HL-60 (cell line): ENCODE measurements at regions not wholly inside any gene's neighbourhood (a gene's known extent, or its start where the extent isn't known, plus 50 kb on each side); places are given as distances from the start of the nearest gene placed in this dataset.

ENCODE experiments used
- DNase-seq, 2 experiments: peaks; one replicate each; pipeline ENCODE4 v3.0.0-alpha.2; 2010 to 2020; ENCODE audit warnings: low read depth in 1 of 2, low spot score in 1 of 2
- H3K27ac ChIP-seq: fragments of 250-450 bp; sonication (Bioruptor Pico); replicated peaks from 2 replicates; pipeline ENCODE4 v1.5.1; 2020; ENCODE audit warnings: mild to moderate bottlenecking, moderate library complexity
- H3K27me3 ChIP-seq: fragments of 250-450 bp; sonication (Bioruptor Pico); 2 replicates; pipeline ENCODE4 v1.5.1; 2021; ENCODE audit warnings: mild to moderate bottlenecking, moderate library complexity; ENCODE audit not compliant: insufficient read depth, poor library complexity, severe bottlenecking
- H3K4me3 ChIP-seq: replicated peaks from 2 replicates; pipeline ENCODE4 v1.5.1; 2011; ENCODE audit warnings: mild to moderate bottlenecking, control low read depth, low read length; ENCODE audit not compliant: insufficient read depth
- GABPA ChIP-seq: IDR thresholded peaks from 2 replicates; pipeline ENCODE4 v1.6.1; 2012; ENCODE audit warnings: low read depth
- POLR2AphosphoS5 ChIP-seq: IDR thresholded peaks from 2 replicates; pipeline ENCODE4 v1.6.1; 2012; ENCODE audit warnings: low read depth
- SPI1 ChIP-seq: IDR thresholded peaks from 2 replicates; pipeline ENCODE4 v1.6.1; 2012; ENCODE audit warnings: low read depth, mild to moderate bottlenecking, borderline replicate concordance
- TF ChIP-seq, protein P1 (sequence below): IDR thresholded peaks from 2 replicates; pipeline ENCODE4 v1.6.1; 2012; ENCODE audit warnings: low read depth; ENCODE audit not compliant: insufficient replicate concordance
- TF ChIP-seq, protein P2 (sequence below): IDR thresholded peaks from one replicate; pipeline ENCODE4 v1.5.1; 2011; ENCODE audit warnings: low read length, control low read depth, inconsistent platforms; ENCODE audit not compliant: insufficient read depth

DNA sequence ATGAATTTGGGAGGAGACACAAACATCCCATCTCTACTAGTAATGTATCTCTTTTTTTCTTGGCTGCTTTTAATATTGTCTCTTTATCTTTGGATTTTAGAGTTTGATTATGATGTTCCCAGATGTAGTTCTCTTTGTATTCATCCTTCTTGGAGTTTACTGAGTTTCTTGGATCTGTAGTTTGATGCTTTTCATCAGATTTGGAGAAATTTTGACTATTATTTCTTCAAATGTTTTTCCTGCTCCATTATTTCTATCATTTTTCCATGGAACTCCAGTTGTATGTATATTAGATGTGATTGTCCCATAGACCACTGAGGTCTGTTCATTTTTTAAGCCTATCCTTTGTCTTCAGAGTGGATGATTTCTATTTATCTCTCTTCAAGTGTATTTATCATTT lies 90.7 kb upstream of the ARHGAP5 start:
- Histone ChIP-seq H3K27ac (no peak overlapping the region), H3K27me3 (peaks cover 10% of the 10 kb centered on the region), H3K4me3 (no peak overlapping the region)
- no peak for DNase-seq
- TF ChIP-seq GABPA (no peak), SPI1 (no peak), POLR2AphosphoS5 (no peak)
- TF ChIP-seq, protein P1, sequence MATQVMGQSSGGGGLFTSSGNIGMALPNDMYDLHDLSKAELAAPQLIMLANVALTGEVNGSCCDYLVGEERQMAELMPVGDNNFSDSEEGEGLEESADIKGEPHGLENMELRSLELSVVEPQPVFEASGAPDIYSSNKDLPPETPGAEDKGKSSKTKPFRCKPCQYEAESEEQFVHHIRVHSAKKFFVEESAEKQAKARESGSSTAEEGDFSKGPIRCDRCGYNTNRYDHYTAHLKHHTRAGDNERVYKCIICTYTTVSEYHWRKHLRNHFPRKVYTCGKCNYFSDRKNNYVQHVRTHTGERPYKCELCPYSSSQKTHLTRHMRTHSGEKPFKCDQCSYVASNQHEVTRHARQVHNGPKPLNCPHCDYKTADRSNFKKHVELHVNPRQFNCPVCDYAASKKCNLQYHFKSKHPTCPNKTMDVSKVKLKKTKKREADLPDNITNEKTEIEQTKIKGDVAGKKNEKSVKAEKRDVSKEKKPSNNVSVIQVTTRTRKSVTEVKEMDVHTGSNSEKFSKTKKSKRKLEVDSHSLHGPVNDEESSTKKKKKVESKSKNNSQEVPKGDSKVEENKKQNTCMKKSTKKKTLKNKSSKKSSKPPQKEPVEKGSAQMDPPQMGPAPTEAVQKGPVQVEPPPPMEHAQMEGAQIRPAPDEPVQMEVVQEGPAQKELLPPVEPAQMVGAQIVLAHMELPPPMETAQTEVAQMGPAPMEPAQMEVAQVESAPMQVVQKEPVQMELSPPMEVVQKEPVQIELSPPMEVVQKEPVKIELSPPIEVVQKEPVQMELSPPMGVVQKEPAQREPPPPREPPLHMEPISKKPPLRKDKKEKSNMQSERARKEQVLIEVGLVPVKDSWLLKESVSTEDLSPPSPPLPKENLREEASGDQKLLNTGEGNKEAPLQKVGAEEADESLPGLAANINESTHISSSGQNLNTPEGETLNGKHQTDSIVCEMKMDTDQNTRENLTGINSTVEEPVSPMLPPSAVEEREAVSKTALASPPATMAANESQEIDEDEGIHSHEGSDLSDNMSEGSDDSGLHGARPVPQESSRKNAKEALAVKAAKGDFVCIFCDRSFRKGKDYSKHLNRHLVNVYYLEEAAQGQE = no peak
- TF ChIP-seq, protein P2, sequence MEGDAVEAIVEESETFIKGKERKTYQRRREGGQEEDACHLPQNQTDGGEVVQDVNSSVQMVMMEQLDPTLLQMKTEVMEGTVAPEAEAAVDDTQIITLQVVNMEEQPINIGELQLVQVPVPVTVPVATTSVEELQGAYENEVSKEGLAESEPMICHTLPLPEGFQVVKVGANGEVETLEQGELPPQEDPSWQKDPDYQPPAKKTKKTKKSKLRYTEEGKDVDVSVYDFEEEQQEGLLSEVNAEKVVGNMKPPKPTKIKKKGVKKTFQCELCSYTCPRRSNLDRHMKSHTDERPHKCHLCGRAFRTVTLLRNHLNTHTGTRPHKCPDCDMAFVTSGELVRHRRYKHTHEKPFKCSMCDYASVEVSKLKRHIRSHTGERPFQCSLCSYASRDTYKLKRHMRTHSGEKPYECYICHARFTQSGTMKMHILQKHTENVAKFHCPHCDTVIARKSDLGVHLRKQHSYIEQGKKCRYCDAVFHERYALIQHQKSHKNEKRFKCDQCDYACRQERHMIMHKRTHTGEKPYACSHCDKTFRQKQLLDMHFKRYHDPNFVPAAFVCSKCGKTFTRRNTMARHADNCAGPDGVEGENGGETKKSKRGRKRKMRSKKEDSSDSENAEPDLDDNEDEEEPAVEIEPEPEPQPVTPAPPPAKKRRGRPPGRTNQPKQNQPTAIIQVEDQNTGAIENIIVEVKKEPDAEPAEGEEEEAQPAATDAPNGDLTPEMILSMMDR = no peak

DNA sequence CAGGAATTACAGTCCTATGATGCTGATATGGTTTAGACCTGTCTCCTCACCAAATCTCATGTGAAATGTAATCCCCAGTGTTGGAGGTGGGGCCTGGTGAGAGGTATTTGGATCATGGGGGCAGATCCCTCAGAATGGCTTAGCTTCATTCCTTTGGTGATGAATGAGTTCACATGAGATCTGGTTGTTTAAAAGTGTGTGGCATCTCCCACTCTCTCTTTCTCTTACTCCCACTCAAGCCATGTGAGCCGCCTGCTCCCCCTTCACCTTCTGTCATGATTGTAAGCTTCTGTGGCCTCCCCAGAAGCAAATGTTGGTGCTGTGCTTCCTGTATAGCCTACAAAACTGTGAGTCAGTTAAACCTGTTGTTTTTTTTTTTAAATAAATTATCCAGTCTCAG lies 89.4 kb upstream of the ARHGAP5 start:
- no peak for DNase-seq
- TF ChIP-seq, protein P1 = no peak
- no peak for TF ChIP-seq GABPA
- TF ChIP-seq SPI1 = no peak
- TF ChIP-seq, protein P2 = no peak
- no peak for TF ChIP-seq POLR2AphosphoS5
- Histone ChIP-seq H3K27ac (no peak overlapping the region), H3K27me3 (peaks cover 10% of the 10 kb centered on the region), H3K4me3 (no peak overlapping the region)

DNA sequence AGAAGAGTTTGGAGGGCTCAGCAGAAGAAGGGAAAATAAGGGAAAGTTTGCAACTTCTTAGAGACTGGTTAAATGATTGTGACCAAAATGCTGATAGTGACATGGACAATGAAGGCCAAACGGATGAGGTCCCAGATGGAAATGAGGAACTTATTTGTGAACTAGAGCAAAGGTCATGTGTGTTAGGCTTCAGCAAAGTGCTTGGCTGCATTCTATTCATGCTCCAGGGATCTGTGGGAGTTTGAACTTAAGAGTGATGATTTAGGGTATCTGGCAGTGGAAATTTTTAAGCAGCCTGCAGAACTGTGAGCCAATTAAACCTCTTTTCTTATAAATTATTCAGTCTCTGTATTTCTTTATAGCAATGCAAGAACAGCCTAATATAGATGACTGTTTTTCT lies 88.9 kb upstream of the ARHGAP5 start:
- no peak for DNase-seq
- no peak overlapping the region for H3K27ac ChIP-seq
- peaks cover 10% of the 10 kb centered on the region for H3K27me3 ChIP-seq
- H3K4me3 ChIP-seq = no peak overlapping the region
- TF ChIP-seq GABPA (no peak), POLR2AphosphoS5 (no peak), SPI1 (no peak)
- TF ChIP-seq, protein P2 = no peak
- TF ChIP-seq, protein P1 = no peak
